ENCODE measurements at regions not wholly inside any gene's neighbourhood (a gene's known extent, or its start where the extent isn't known, plus 50 kb on each side); places are given as distances from the start of the nearest gene placed in this dataset.

GRCh38 chr1:213652109-213652508 lies 335.7 kb upstream of the PROX1 start:
- no peak for TF ChIP-seq CTCF (IDR thresholded peaks at IDR 0.05; ENCODE audit: low read length)
- TF ChIP-seq EZH2 (optimal IDR thresholded peaks at IDR 0.05; ENCODE audit: low read depth, low read length), result no peak
- no peak for TF ChIP-seq EZH2phosphoT487 (IDR thresholded peaks at IDR 0.05; ENCODE audit: low read length)

Data from MM.1S (cell line).